ENCODE measurements at regions not wholly inside any gene's neighbourhood (a gene's known extent, or its start where the extent isn't known, plus 50 kb on each side); places are given as distances from the start of the nearest gene placed in this dataset.

DNA sequence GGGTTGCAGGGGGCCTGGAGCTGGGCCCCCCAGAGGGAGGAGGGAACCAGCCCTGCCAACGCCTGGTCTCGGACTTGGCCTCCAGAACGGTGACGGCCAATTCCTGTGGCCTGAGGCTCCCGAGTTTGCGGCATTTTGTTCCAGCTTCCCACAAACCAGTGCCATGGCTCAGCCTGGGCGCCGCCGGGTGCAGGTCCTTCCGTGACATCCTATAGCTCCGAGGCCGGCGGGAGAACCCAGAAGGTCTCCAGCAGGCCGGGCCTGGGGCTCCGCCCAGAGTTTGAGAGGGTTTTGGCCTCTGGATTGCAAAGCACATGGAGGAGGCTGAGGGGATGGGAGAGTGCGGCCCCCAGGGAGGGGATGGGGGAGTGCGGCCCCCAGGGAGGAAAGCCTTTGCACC lies 92.6 kb downstream of the UNCX start:
- no peak for FAIRE-seq
- TF ChIP-seq POLR2AphosphoS5 (IDR thresholded peaks at IDR 0.05; ENCODE audit: low read depth, low read length) (no peak), POU2F2 (IDR thresholded peaks at IDR 0.05; ENCODE audit: low read depth, low read length) (no peak)
- DNase-seq (ENCODE audit: insufficient read length, low spot score), result no peak

- FAIRE-seq (no peak), DNase-seq (ENCODE audit: insufficient read length, low spot score) (no peak)
- TF ChIP-seq POLR2A (IDR thresholded peaks at IDR 0.05; ENCODE audit: low read depth, low read length) (no peak), POLR2AphosphoS5 (IDR thresholded peaks at IDR 0.05; ENCODE audit: low read depth, low read length) (no peak), TAF1 (IDR thresholded peaks at IDR 0.05; ENCODE audit: low read depth, low read length) (no peak), POU2F2 (IDR thresholded peaks at IDR 0.05; ENCODE audit: low read depth, low read length) (no peak), SPI1 (IDR thresholded peaks at IDR 0.05; ENCODE audit: low read depth, low read length) (no peak), PAX5 (IDR thresholded peaks at IDR 0.05; ENCODE audit: insufficient read depth, low read length, severe bottlenecking) (no peak)
Observed at GRCh38 chr7:1325646-1326510, 93.2 kb downstream of the UNCX start.

GRCh38 chr7:1326511-1326785 lies 93.8 kb downstream of the UNCX start:
- FAIRE-seq, result no peak
- no peak for DNase-seq (ENCODE audit: insufficient read length, low spot score)
- TF ChIP-seq POLR2A (IDR thresholded peaks at IDR 0.05; ENCODE audit: low read depth, low read length) (no peak), TAF1 (IDR thresholded peaks at IDR 0.05; ENCODE audit: low read depth, low read length) (no peak), POU2F2 (IDR thresholded peaks at IDR 0.05; ENCODE audit: low read depth, low read length) (no peak), SPI1 (IDR thresholded peaks at IDR 0.05; ENCODE audit: low read depth, low read length) (no peak), PAX5 (IDR thresholded peaks at IDR 0.05; ENCODE audit: insufficient read depth, low read length, severe bottlenecking) (no peak), POLR2AphosphoS5 (IDR thresholded peaks at IDR 0.05; ENCODE audit: low read depth, low read length) (no peak)

GRCh38 chr7:1329261-1329660 lies 96.6 kb downstream of the UNCX start:
- FAIRE-seq (no peak), DNase-seq (ENCODE audit: insufficient read length, low spot score) (no peak)
- TF ChIP-seq PAX5 (IDR thresholded peaks at IDR 0.05; ENCODE audit: insufficient read depth, low read length, severe bottlenecking), result no peak
- TF ChIP-seq POU2F2 (IDR thresholded peaks at IDR 0.05; ENCODE audit: low read depth, low read length), result no peak
- TF ChIP-seq POLR2A (IDR thresholded peaks at IDR 0.05; ENCODE audit: low read depth, low read length), result no peak

- TF ChIP-seq POLR2AphosphoS5 (IDR thresholded peaks at IDR 0.05; ENCODE audit: low read depth, low read length) (no peak), SPI1 (IDR thresholded peaks at IDR 0.05; ENCODE audit: low read depth, low read length) (no peak), POU2F2 (IDR thresholded peaks at IDR 0.05; ENCODE audit: low read depth, low read length) (no peak), PAX5 (IDR thresholded peaks at IDR 0.05; ENCODE audit: insufficient read depth, low read length, severe bottlenecking) (no peak), TAF1 (IDR thresholded peaks at IDR 0.05; ENCODE audit: low read depth, low read length) (no peak), POLR2A (IDR thresholded peaks at IDR 0.05; ENCODE audit: low read depth, low read length) (no peak)
- DNase-seq (ENCODE audit: insufficient read length, low spot score), result no peak
- no peak for FAIRE-seq
Observed at GRCh38 chr7:1329966-1330800, 97.5 kb downstream of the UNCX start.

- FAIRE-seq (no peak), DNase-seq (ENCODE audit: insufficient read length, low spot score) (no peak)
- TF ChIP-seq TAF1 (IDR thresholded peaks at IDR 0.05; ENCODE audit: low read depth, low read length) (no peak), POLR2AphosphoS5 (IDR thresholded peaks at IDR 0.05; ENCODE audit: low read depth, low read length) (no peak), PAX5 (IDR thresholded peaks at IDR 0.05; ENCODE audit: insufficient read depth, low read length, severe bottlenecking) (no peak), POLR2A (IDR thresholded peaks at IDR 0.05; ENCODE audit: low read depth, low read length) (no peak), SPI1 (IDR thresholded peaks at IDR 0.05; ENCODE audit: low read depth, low read length) (no peak), POU2F2 (IDR thresholded peaks at IDR 0.05; ENCODE audit: low read depth, low read length) (no peak)
Observed at GRCh38 chr7:1330801-1331425, 98.2 kb downstream of the UNCX start.

GRCh38 chr7:1331561-1332467 lies 99.1 kb downstream of the UNCX start:
- no peak for TF ChIP-seq POLR2A (IDR thresholded peaks at IDR 0.05; ENCODE audit: low read depth, low read length)
- no peak for TF ChIP-seq TAF1 (IDR thresholded peaks at IDR 0.05; ENCODE audit: low read depth, low read length)
- TF ChIP-seq POU2F2 (IDR thresholded peaks at IDR 0.05; ENCODE audit: low read depth, low read length), result no peak
- no peak for TF ChIP-seq PAX5 (IDR thresholded peaks at IDR 0.05; ENCODE audit: insufficient read depth, low read length, severe bottlenecking)
- TF ChIP-seq POLR2AphosphoS5 (IDR thresholded peaks at IDR 0.05; ENCODE audit: low read depth, low read length), result no peak
- TF ChIP-seq SPI1 (IDR thresholded peaks at IDR 0.05; ENCODE audit: low read depth, low read length), result no peak
- FAIRE-seq (no peak), DNase-seq (ENCODE audit: insufficient read length, low spot score) (no peak)

- no peak for FAIRE-seq
Observed at GRCh38 chr7:1336509-1336908, 103.8 kb downstream of the UNCX start.

More at GRCh38 chr7:1336509-1336908, 103.8 kb downstream of the UNCX start:
- TF ChIP-seq SPI1 (IDR thresholded peaks at IDR 0.05; ENCODE audit: low read depth, low read length) (no peak), POLR2A (IDR thresholded peaks at IDR 0.05; ENCODE audit: low read depth, low read length) (no peak), POLR2AphosphoS5 (IDR thresholded peaks at IDR 0.05; ENCODE audit: low read depth, low read length) (no peak), TAF1 (IDR thresholded peaks at IDR 0.05; ENCODE audit: low read depth, low read length) (no peak), POU2F2 (IDR thresholded peaks at IDR 0.05; ENCODE audit: low read depth, low read length) (no peak), PAX5 (IDR thresholded peaks at IDR 0.05; ENCODE audit: insufficient read depth, low read length, severe bottlenecking) (no peak)
- DNase-seq (ENCODE audit: insufficient read length, low spot score), result no peak

Data from GM12891 (cell line).